ENCODE measurements at regions not wholly inside any gene's neighbourhood (a gene's known extent, or its start where the extent isn't known, plus 50 kb on each side); places are given as distances from the start of the nearest gene placed in this dataset.

DNA sequence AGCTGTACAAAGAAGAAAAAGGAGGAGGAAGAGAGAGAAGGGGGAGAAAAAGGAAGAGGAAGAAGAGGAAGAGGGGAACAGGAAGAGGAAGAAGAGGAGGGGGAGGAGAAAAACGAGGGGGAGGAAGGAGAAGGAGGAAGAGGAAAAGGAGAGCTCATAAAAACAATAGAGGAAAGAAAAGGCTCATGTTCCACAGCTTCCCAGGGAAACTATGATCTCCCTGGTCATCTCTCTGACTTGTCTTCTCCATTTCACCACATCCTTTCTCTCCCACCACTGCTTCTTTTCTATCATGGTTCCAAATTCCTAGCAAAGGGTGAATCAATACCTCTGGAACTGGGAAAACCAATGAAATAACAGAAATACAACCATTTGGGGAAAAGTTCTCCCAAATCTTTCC, 254.1 kb upstream of the ERCC4 start:
- no peak overlapping the region for H3K4me3 ChIP-seq
- no peaks in the 10 kb centered on the region for H3K27me3 Mint-ChIP-seq (ENCODE audit: insufficient read depth, low read depth, poor library complexity)
- no peaks in the 10 kb centered on the region for H3K9me2 ChIP-seq (ENCODE audit: insufficient read depth)
- DNase-seq (ENCODE audit: low spot score) (no peak), ATAC-seq (no peak)
- no peaks in the 10 kb centered on the region for H3K27me3 ChIP-seq (ENCODE audit: insufficient read depth)
- TF ChIP-seq, protein P1, sequence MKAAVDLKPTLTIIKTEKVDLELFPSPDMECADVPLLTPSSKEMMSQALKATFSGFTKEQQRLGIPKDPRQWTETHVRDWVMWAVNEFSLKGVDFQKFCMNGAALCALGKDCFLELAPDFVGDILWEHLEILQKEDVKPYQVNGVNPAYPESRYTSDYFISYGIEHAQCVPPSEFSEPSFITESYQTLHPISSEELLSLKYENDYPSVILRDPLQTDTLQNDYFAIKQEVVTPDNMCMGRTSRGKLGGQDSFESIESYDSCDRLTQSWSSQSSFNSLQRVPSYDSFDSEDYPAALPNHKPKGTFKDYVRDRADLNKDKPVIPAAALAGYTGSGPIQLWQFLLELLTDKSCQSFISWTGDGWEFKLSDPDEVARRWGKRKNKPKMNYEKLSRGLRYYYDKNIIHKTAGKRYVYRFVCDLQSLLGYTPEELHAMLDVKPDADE (IDR thresholded peaks at IDR 0.05) = no peak
- TF ChIP-seq POLR2AphosphoS5 (IDR thresholded peaks at IDR 0.05; ENCODE audit: low read depth) (no peak), JUNB (IDR thresholded peaks at IDR 0.05; ENCODE audit: unreplicated experiment) (no peak)
- TF ChIP-seq, protein P2, sequence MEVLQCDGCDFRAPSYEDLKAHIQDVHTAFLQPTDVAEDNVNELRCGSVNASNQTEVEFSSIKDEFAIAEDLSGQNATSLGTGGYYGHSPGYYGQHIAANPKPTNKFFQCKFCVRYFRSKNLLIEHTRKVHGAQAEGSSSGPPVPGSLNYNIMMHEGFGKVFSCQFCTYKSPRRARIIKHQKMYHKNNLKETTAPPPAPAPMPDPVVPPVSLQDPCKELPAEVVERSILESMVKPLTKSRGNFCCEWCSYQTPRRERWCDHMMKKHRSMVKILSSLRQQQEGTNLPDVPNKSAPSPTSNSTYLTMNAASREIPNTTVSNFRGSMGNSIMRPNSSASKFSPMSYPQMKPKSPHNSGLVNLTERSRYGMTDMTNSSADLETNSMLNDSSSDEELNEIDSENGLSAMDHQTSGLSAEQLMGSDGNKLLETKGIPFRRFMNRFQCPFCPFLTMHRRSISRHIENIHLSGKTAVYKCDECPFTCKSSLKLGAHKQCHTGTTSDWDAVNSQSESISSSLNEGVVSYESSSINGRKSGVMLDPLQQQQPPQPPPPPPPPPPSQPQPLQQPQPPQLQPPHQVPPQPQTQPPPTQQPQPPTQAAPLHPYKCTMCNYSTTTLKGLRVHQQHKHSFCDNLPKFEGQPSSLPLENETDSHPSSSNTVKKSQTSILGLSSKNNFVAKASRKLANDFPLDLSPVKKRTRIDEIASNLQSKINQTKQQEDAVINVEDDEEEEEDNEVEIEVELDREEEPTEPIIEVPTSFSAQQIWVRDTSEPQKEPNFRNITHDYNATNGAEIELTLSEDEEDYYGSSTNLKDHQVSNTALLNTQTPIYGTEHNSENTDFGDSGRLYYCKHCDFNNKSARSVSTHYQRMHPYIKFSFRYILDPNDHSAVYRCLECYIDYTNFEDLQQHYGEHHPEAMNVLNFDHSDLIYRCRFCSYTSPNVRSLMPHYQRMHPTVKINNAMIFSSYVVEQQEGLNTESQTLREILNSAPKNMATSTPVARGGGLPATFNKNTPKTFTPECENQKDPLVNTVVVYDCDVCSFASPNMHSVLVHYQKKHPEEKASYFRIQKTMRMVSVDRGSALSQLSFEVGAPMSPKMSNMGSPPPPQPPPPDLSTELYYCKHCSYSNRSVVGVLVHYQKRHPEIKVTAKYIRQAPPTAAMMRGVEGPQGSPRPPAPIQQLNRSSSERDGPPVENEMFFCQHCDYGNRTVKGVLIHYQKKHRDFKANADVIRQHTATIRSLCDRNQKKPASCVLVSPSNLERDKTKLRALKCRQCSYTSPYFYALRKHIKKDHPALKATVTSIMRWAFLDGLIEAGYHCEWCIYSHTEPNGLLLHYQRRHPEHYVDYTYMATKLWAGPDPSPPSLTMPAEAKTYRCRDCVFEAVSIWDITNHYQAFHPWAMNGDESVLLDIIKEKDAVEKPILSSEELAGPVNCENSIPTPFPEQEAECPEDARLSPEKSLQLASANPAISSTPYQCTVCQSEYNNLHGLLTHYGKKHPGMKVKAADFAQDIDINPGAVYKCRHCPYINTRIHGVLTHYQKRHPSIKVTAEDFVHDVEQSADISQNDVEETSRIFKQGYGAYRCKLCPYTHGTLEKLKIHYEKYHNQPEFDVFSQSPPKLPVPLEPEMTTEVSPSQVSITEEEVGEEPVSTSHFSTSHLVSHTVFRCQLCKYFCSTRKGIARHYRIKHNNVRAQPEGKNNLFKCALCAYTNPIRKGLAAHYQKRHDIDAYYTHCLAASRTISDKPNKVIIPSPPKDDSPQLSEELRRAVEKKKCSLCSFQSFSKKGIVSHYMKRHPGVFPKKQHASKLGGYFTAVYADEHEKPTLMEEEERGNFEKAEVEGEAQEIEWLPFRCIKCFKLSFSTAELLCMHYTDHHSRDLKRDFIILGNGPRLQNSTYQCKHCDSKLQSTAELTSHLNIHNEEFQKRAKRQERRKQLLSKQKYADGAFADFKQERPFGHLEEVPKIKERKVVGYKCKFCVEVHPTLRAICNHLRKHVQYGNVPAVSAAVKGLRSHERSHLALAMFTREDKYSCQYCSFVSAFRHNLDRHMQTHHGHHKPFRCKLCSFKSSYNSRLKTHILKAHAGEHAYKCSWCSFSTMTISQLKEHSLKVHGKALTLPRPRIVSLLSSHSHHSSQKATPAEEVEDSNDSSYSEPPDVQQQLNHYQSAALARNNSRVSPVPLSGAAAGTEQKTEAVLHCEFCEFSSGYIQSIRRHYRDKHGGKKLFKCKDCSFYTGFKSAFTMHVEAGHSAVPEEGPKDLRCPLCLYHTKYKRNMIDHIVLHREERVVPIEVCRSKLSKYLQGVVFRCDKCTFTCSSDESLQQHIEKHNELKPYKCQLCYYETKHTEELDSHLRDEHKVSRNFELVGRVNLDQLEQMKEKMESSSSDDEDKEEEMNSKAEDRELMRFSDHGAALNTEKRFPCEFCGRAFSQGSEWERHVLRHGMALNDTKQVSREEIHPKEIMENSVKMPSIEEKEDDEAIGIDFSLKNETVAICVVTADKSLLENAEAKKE (CRISPR knock-in tag; IDR thresholded peaks at IDR 0.05) = no peak
- H3K9me3 Mint-ChIP-seq = peaks cover 6% of the 10 kb centered on the region; the same call in 1 of the 3 replicates
- no peaks in the 10 kb centered on the region for H3K36me3 Mint-ChIP-seq (ENCODE audit: low read depth)
- H3F3A ChIP-seq (replicated peaks; ENCODE audit: low read depth) = no peaks in the 10 kb centered on the region
- H3K4me3 Mint-ChIP-seq = no peak overlapping the region
- no peak overlapping the region for H3K27ac Mint-ChIP-seq
- no peak overlapping the region for H3K27ac ChIP-seq (ENCODE audit: low read depth)
- no peaks in the 10 kb centered on the region for H3K36me3 ChIP-seq (ENCODE audit: insufficient read depth)
- H3K79me2 ChIP-seq (replicated peaks; ENCODE audit: insufficient read depth) = no peaks in the 10 kb centered on the region
- no peak overlapping the region for H3K4me2 ChIP-seq
- H4K20me1 ChIP-seq (replicated peaks; ENCODE audit: insufficient read depth) = no peaks in the 10 kb centered on the region
- no peaks in the 10 kb centered on the region for H3K4me1 Mint-ChIP-seq
- H2AFZ ChIP-seq = no peak overlapping the region
- H3K4me1 ChIP-seq (ENCODE audit: insufficient read depth) = no peaks in the 10 kb centered on the region

DNA sequence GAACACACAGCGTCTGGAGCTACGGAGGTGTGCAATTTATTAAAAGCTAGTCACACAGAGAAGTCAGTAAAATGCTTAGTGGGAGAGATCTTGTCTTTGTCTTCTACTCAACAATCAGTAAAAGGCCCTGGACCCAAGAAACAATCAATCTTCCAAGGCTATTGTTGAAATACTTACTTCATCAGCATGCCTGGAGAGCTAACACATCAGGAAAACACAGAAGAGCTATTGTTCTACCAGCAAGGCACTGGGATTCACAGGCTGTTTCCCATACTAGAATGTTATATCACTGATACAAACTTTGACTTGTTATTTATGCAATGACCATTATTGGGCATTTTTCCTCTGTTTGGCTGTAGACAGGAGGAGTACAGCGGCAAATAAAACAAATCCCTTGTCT, 247.8 kb upstream of the ERCC4 start:
- no peaks in the 10 kb centered on the region for H3K36me3 Mint-ChIP-seq (ENCODE audit: low read depth)
- no peaks in the 10 kb centered on the region for H4K20me1 ChIP-seq (replicated peaks; ENCODE audit: insufficient read depth)
- no peaks in the 10 kb centered on the region for H3K4me1 ChIP-seq (ENCODE audit: insufficient read depth)
- no peaks in the 10 kb centered on the region for H3K27me3 ChIP-seq (ENCODE audit: insufficient read depth)
- H3K36me3 ChIP-seq (ENCODE audit: insufficient read depth) = no peaks in the 10 kb centered on the region
- H3K4me3 Mint-ChIP-seq = no peak overlapping the region
- no peaks in the 10 kb centered on the region for H3F3A ChIP-seq (replicated peaks; ENCODE audit: low read depth)
- H3K27ac Mint-ChIP-seq = no peak overlapping the region
- no peak overlapping the region for H3K27ac ChIP-seq (ENCODE audit: low read depth)
- H2AFZ ChIP-seq = no peak overlapping the region; the same call in 1 of the 2 replicates
- H3K9me2 ChIP-seq (ENCODE audit: insufficient read depth) = no peaks in the 10 kb centered on the region; the same call in 1 of the 2 replicates
- H3K4me1 Mint-ChIP-seq = no peaks in the 10 kb centered on the region
- no peaks in the 10 kb centered on the region for H3K79me2 ChIP-seq (replicated peaks; ENCODE audit: insufficient read depth)
- no peak for ATAC-seq
- H3K4me2 ChIP-seq = no peak overlapping the region
- no peak overlapping the region for H3K4me3 ChIP-seq
- DNase-seq (ENCODE audit: low spot score) = no peak
- no peaks in the 10 kb centered on the region for H3K27me3 Mint-ChIP-seq (ENCODE audit: insufficient read depth, low read depth, poor library complexity)
- H3K9me3 Mint-ChIP-seq = 0 out of 3 replicates have a peak, but pooled peaks cover 6% of the 10 kb centered on the region
- TF ChIP-seq STAT1 (IDR thresholded peaks at IDR 0.05; ENCODE audit: unreplicated experiment) (no peak), JUNB (IDR thresholded peaks at IDR 0.05; ENCODE audit: unreplicated experiment) (no peak), POLR2AphosphoS5 (IDR thresholded peaks at IDR 0.05; ENCODE audit: low read depth) (no peak), ZNF114 (CRISPR knock-in tag; IDR thresholded peaks at IDR 0.05) (no peak), EZH2 (IDR thresholded peaks at IDR 0.05; ENCODE audit: low read depth, unreplicated experiment) (no peak), CREB1 (CRISPR knock-in tag; IDR thresholded peaks at IDR 0.05; ENCODE audit: low read depth) (no peak), EZH2phosphoT487 (IDR thresholded peaks at IDR 0.05; ENCODE audit: unreplicated experiment) (no peak), ZNF331 (CRISPR knock-in tag; IDR thresholded peaks at IDR 0.05; ENCODE audit: low read depth) (no peak), NANOG (IDR thresholded peaks at IDR 0.05; ENCODE audit: borderline replicate concordance) (no peak)
- TF ChIP-seq, protein P3, sequence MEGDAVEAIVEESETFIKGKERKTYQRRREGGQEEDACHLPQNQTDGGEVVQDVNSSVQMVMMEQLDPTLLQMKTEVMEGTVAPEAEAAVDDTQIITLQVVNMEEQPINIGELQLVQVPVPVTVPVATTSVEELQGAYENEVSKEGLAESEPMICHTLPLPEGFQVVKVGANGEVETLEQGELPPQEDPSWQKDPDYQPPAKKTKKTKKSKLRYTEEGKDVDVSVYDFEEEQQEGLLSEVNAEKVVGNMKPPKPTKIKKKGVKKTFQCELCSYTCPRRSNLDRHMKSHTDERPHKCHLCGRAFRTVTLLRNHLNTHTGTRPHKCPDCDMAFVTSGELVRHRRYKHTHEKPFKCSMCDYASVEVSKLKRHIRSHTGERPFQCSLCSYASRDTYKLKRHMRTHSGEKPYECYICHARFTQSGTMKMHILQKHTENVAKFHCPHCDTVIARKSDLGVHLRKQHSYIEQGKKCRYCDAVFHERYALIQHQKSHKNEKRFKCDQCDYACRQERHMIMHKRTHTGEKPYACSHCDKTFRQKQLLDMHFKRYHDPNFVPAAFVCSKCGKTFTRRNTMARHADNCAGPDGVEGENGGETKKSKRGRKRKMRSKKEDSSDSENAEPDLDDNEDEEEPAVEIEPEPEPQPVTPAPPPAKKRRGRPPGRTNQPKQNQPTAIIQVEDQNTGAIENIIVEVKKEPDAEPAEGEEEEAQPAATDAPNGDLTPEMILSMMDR (conservative IDR thresholded peaks at IDR 0.05; ENCODE audit: low read depth in 2 of 2) = no peak
